ENCODE measurements at regions not wholly inside any gene's neighbourhood (a gene's known extent, or its start where the extent isn't known, plus 50 kb on each side); places are given as distances from the start of the nearest gene placed in this dataset.
"Not testable (repeated sequence)": the region's sequence is repeated elsewhere in the genome, so short reads cannot be mapped to it uniquely, and the experiment has no call there.

- intact Hi-C loops (cut with micrococcal nuclease): not testable (repeated sequence)
Measured at GRCh38 chr15:30688684-30689083, 62.8 kb downstream of the ARHGAP11B start.

- intact Hi-C loops (cut with micrococcal nuclease): not testable (repeated sequence)
Measured at GRCh38 chr15:30690153-30690552, 64.2 kb downstream of the ARHGAP11B start.

- intact Hi-C loops (cut with micrococcal nuclease): not testable (repeated sequence)
Measured at GRCh38 chr15:30695811-30696210, 69.9 kb downstream of the ARHGAP11B start.

GRCh38 chr15:30696439-30697314 lies 70.7 kb downstream of the ARHGAP11B start:
- intact Hi-C loops (cut with micrococcal nuclease): not testable (repeated sequence)

- intact Hi-C loops (cut with micrococcal nuclease): not testable (repeated sequence)
Measured at GRCh38 chr15:30697315-30697685, 71.4 kb downstream of the ARHGAP11B start.

- intact Hi-C loops (cut with micrococcal nuclease): not testable (repeated sequence)
Measured at GRCh38 chr15:30700006-30700597, 74.2 kb downstream of the ARHGAP11B start.

- intact Hi-C loops (cut with micrococcal nuclease): not testable (repeated sequence)
Measured at GRCh38 chr15:30707976-30708685, 82.2 kb downstream of the ARHGAP11B start.

- intact Hi-C loops (cut with micrococcal nuclease): not testable (repeated sequence)
Measured at GRCh38 chr15:30708809-30709208, 82.9 kb downstream of the ARHGAP11B start.

GRCh38 chr15:30718038-30718643 lies 92.2 kb downstream of the ARHGAP11B start:
- intact Hi-C loops (cut with micrococcal nuclease): not testable (repeated sequence)

GRCh38 chr15:30719363-30719762 lies 93.4 kb downstream of the ARHGAP11B start:
- intact Hi-C loops (cut with micrococcal nuclease): not testable (repeated sequence)

- intact Hi-C loops (cut with micrococcal nuclease): not testable (repeated sequence)
Measured at GRCh38 chr15:30720825-30721224, 94.9 kb downstream of the ARHGAP11B start.

- intact Hi-C loops (cut with micrococcal nuclease): not testable (repeated sequence)
Measured at GRCh38 chr15:30721529-30721928, 95.6 kb downstream of the ARHGAP11B start.

GRCh38 chr15:30723540-30724175 lies 97.7 kb downstream of the ARHGAP11B start:
- intact Hi-C loops (cut with micrococcal nuclease): not testable (repeated sequence)

GRCh38 chr15:30729880-30730590 lies 104.1 kb downstream of the ARHGAP11B start:
- intact Hi-C loops (cut with micrococcal nuclease): not testable (repeated sequence)

GRCh38 chr15:30730633-30731032 lies 104.7 kb downstream of the ARHGAP11B start:
- intact Hi-C loops (cut with micrococcal nuclease): not testable (repeated sequence)

GRCh38 chr15:30732100-30732499 lies 106.2 kb downstream of the ARHGAP11B start:
- intact Hi-C loops (cut with micrococcal nuclease): not testable (repeated sequence)

GRCh38 chr15:30735884-30736564 lies 110.1 kb downstream of the ARHGAP11B start:
- intact Hi-C loops (cut with micrococcal nuclease): not testable (repeated sequence)

- intact Hi-C loops (cut with micrococcal nuclease): not testable (repeated sequence)
Measured at GRCh38 chr15:30742796-30743195, 116.9 kb downstream of the ARHGAP11B start.

- intact Hi-C loops (cut with micrococcal nuclease): not testable (repeated sequence)
Measured at GRCh38 chr15:30749048-30749447, 123.1 kb downstream of the ARHGAP11B start.
